ENCODE measurements at regions not wholly inside any gene's neighbourhood (a gene's known extent, or its start where the extent isn't known, plus 50 kb on each side); places are given as distances from the start of the nearest gene placed in this dataset.

- Histone ChIP-seq H3K9me3 (no peaks in the 10 kb centered on the region), H3K36me3 (ENCODE audit: insufficient read depth in 1 of 2, low read depth in 1 of 2) (no peaks in the 10 kb centered on the region), H3K27me3 (ENCODE audit: insufficient read depth in 3 of 3, low read length in 2 of 3) (no peaks in the 10 kb centered on the region), H3K27ac (no peak overlapping the region), H3K4me1 (no peaks in the 10 kb centered on the region), H3K4me3 (no peak overlapping the region)
- intact Hi-C loops (cut with DNase I), result no loop called here
- ATAC-seq, result no peak
- TF ChIP-seq CTCF (IDR thresholded peaks at IDR 0.05), result no peak
- 73 to 82% (median 76%) methylated on average over 3 of the region's 3 CpGs for WGBS, 3 donors
- no peak for DNase-seq
These were observed 316.3 kb downstream of the TMA16 start for GRCh38 chr4:163810755-163811154.

- ATAC-seq (no peak), DNase-seq (no peak)
- H3K4me3 ChIP-seq, result no peak overlapping the region
- no peak overlapping the region for H3K27ac ChIP-seq
- intact Hi-C loops (cut with DNase I), result no loop called here
- 73 to 81% (median 76%) methylated on average over 2 of the region's 2 CpGs for WGBS, 3 donors
- H3K4me1 ChIP-seq, result no peaks in the 10 kb centered on the region
- no peaks in the 10 kb centered on the region for H3K27me3 ChIP-seq (ENCODE audit: insufficient read depth in 3 of 3, low read length in 2 of 3)
- TF ChIP-seq CTCF (IDR thresholded peaks at IDR 0.05), result no peak
- no peaks in the 10 kb centered on the region for H3K36me3 ChIP-seq (ENCODE audit: insufficient read depth in 1 of 2, low read depth in 1 of 2)
- no peaks in the 10 kb centered on the region for H3K9me3 ChIP-seq
These were observed 321.3 kb downstream of the TMA16 start for GRCh38 chr4:163815776-163816175.

GRCh38 chr4:163816494-163816893 is 322.0 kb downstream of the TMA16 start:
- ATAC-seq (no peak), DNase-seq (no peak)
- Histone ChIP-seq H3K27me3 (ENCODE audit: insufficient read depth in 3 of 3, low read length in 2 of 3) (no peaks in the 10 kb centered on the region), H3K4me3 (no peak overlapping the region), H3K4me1 (no peaks in the 10 kb centered on the region), H3K9me3 (no peaks in the 10 kb centered on the region), H3K36me3 (ENCODE audit: insufficient read depth in 1 of 2, low read depth in 1 of 2) (no peaks in the 10 kb centered on the region), H3K27ac (no peak overlapping the region)
- intact Hi-C loops (cut with DNase I), result no loop called here
- TF ChIP-seq CTCF (IDR thresholded peaks at IDR 0.05), result no peak
- WGBS, 3 donors, result 88 to 96% (median 89%) methylated on average over 1 of the region's 1 CpG

GRCh38 chr4:163818673-163819072 is 324.2 kb downstream of the TMA16 start:
- no peak for TF ChIP-seq CTCF (IDR thresholded peaks at IDR 0.05)
- Histone ChIP-seq H3K27ac (no peak overlapping the region), H3K9me3 (no peaks in the 10 kb centered on the region), H3K4me1 (no peaks in the 10 kb centered on the region), H3K36me3 (ENCODE audit: insufficient read depth in 1 of 2, low read depth in 1 of 2) (no peaks in the 10 kb centered on the region), H3K27me3 (ENCODE audit: insufficient read depth in 3 of 3, low read length in 2 of 3) (no peaks in the 10 kb centered on the region), H3K4me3 (no peak overlapping the region)
- WGBS, 3 donors, result 75 to 87% (median 84%) methylated on average over 3 of the region's 3 CpGs
- ATAC-seq (no peak), DNase-seq (no peak)
- intact Hi-C loops (cut with DNase I), result no loop called here

- DNase-seq (no peak), ATAC-seq (no peak)
- Histone ChIP-seq H3K4me3 (no peak overlapping the region), H3K4me1 (no peaks in the 10 kb centered on the region), H3K36me3 (ENCODE audit: insufficient read depth in 1 of 2, low read depth in 1 of 2) (no peaks in the 10 kb centered on the region), H3K9me3 (no peaks in the 10 kb centered on the region), H3K27me3 (ENCODE audit: insufficient read depth in 3 of 3, low read length in 2 of 3) (no peaks in the 10 kb centered on the region), H3K27ac (no peak overlapping the region)
- TF ChIP-seq CTCF (IDR thresholded peaks at IDR 0.05), result no peak
- intact Hi-C loops (cut with DNase I), result no loop called here
- WGBS, 3 donors, result 31 to 61% (median 49%) methylated on average over 2 of the region's 2 CpGs
These were observed 339.2 kb downstream of the TMA16 start for GRCh38 chr4:163833669-163834068.

Data from psoas muscle (tissue), 7 donors.